NB4 (cell line): ENCODE measurements at regions not wholly inside any gene's neighbourhood (a gene's known extent, or its start where the extent isn't known, plus 50 kb on each side); places are given as distances from the start of the nearest gene placed in this dataset.

Experiments
- CTCF ChIP-seq: IDR thresholded peaks from one replicate; pipeline ENCODE4 v1.5.1; 2012; ENCODE audit warnings: low read depth, low read length
- MAX ChIP-seq: IDR thresholded peaks from 2 replicates; pipeline ENCODE4 v1.6.1; 2011; ENCODE audit warnings: low read depth, low read length
- POLR2A ChIP-seq: IDR thresholded peaks from 2 replicates; pipeline ENCODE4 v1.6.1; 2011; ENCODE audit warnings: mild to moderate bottlenecking; ENCODE audit not compliant: insufficient read length; ENCODE audit errors: extremely low read depth

GRCh38 chr4:11336435-11336834, 92.3 kb downstream of the HS3ST1 start:
- TF ChIP-seq CTCF (no peak), MAX (no peak), POLR2A (no peak)
